ENCODE measurements at regions not wholly inside any gene's neighbourhood (a gene's known extent, or its start where the extent isn't known, plus 50 kb on each side); places are given as distances from the start of the nearest gene placed in this dataset.
"Not testable (repeated sequence)": the region's sequence is repeated elsewhere in the genome, so short reads cannot be mapped to it uniquely, and the experiment has no call there.

DNA sequence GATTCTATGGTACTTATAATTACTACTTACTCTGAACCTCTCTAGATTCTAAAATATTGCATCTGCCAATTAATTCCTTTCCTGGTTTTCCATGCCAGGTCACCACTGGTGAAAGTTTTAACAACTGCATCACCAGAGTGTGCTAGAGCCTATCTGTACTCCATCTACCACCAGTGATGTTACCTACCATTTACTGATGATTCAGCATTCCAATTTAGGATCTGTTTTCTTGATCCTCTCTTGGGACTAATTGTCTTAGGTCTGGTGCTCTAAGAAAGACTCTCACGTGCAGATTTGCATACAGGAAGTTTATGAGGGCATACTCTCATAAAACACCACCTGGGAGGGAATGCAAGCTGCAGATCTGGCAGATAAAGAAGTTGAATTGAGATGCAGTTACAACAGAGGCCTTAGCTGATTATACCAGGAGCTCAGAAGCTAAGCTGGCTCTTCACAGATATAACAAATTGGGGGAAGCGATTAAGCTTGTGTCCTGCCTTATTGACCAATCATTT is 347.6 kb upstream of the VRK2 start:
- no peak for DNase-seq (ENCODE audit: low read depth in 3 of 3)

- DNase-seq (ENCODE audit: low read depth in 3 of 3) = no peak
These were observed 345.2 kb upstream of the VRK2 start for GRCh38 chr2:57701391-57701791.

GRCh38 chr2:57703407-57703806 is 343.2 kb upstream of the VRK2 start:
- no peak for DNase-seq (ENCODE audit: low read depth in 3 of 3)

GRCh38 chr2:57707794-57708193 is 338.8 kb upstream of the VRK2 start:
- DNase-seq (ENCODE audit: low read depth in 3 of 3) = not testable (repeated sequence)

DNA sequence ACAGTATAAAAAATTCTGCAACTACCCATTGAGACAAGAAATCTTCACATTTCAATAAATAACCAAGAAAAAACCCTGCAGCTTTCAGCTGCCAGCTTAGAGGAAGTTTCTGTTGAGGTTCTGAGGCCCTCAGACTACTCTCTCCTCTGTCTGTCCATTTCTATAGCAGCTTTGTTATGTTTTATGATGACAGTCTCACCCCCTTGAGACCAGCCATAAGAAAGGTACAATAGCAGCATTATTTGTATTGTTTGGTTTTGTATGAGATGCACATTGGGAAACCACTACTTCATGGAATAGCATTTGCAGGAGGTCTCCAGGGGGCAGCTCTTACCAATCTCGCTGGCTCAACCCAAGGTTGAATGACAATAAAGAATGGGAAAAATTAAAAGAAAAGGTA is 334.6 kb upstream of the VRK2 start:
- no peak for DNase-seq (ENCODE audit: low read depth in 3 of 3)

- peak in 1 of 3 experiments; percentile 0 for DNase-seq (ENCODE audit: low read depth in 3 of 3)
These were observed 325.6 kb upstream of the VRK2 start for GRCh38 chr2:57720728-57721627.

- DNase-seq (ENCODE audit: low read depth in 3 of 3) = no peak
These were observed 321.2 kb upstream of the VRK2 start for GRCh38 chr2:57725337-57725947.

GRCh38 chr2:57726294-57726693 is 320.3 kb upstream of the VRK2 start:
- no peak for DNase-seq (ENCODE audit: low read depth in 3 of 3)

GRCh38 chr2:57728691-57729090 is 317.9 kb upstream of the VRK2 start:
- no peak for DNase-seq (ENCODE audit: low read depth in 3 of 3)

GRCh38 chr2:57733956-57734355 is 312.6 kb upstream of the VRK2 start:
- DNase-seq (ENCODE audit: low read depth in 3 of 3) = no peak

DNA sequence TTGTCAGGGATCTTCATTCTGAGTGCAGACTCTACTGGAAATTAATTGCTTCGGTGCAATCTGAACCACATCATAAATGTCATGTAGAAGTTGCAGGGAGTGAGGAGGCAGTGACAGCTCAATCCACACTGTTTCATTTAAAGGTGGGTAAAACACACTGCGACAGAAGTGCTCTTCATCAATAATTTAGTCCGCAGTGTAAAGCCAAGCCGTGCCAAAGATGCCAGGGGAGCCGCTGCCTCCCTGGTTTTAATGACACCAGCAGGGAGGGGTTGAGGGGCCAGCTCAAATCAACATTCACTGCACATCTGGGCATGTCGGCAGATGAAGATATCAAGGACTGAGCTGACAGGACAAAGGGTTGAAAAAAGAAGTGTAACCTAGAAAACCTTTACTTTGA is 305.7 kb upstream of the VRK2 start:
- DNase-seq (ENCODE audit: low read depth in 3 of 3) = no peak

DNA sequence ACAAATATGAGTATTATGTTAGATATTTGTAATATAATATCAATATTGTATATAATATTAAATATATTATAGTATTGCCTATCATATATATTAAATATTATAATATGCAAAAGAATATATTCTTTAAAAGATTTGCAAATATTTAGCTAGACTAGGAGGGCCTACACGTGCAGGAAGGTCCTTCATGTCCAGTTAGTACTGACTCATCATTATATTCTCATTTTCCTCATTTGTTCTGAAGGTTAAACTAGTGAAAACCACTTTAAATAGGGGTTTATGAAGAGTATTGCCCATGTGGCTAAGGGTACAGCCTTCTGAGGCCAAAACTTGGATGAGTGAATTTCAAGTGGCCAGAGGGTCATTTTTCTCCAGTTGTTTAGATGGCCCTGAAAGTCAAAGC is 293.0 kb upstream of the VRK2 start:
- DNase-seq (ENCODE audit: low read depth in 3 of 3) = no peak

- no peak for DNase-seq (ENCODE audit: low read depth in 3 of 3)
These were observed 287.9 kb upstream of the VRK2 start for GRCh38 chr2:57758686-57759085.

DNA sequence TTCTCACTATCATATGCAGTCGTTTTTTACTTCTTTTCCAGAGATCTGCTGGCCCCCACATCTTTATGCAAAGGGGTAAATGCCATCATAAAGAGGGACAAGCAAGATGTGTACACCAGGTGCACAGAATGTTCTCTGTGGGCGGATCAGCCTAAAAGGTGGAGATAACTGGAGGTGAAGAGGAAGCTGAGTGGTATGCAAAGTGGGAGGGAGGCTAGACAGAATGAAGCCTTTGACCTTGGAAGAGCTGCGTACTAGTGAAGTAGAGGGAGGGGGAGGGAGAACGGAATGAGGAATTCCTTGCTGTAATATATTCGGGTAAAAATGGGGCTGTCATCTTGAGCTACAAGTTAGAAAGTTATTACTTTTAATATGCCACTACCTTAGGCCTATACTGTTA is 287.5 kb upstream of the VRK2 start:
- DNase-seq (ENCODE audit: low read depth in 3 of 3) = no peak

GRCh38 chr2:57759822-57760300 is 286.7 kb upstream of the VRK2 start:
- peak; percentile 47 to 64 (median 49) for DNase-seq (ENCODE audit: low read depth in 3 of 3)

GRCh38 chr2:57760381-57760801 is 286.2 kb upstream of the VRK2 start:
- no peak for DNase-seq (ENCODE audit: low read depth in 3 of 3)

DNA sequence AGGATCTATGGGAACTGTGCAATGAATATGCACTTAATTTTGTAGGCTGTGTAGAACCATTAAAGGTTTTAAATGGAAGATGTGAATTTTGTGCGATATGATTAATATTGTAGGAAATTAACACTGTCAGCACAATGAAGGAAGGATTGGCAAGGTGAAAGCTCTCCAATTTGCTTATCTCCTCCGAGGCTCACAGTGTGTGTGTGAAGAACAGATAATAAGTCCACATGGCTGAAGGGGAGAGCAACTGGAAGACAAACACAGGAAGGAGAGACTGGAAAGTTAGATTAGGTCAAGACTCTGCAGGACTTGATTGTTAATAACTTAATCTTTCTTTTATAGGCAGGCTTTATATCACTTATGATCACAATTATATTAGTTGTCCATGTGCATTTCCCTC is 269.7 kb upstream of the VRK2 start:
- DNase-seq (ENCODE audit: low read depth in 3 of 3) = no peak

GRCh38 chr2:57782587-57782986 is 264.0 kb upstream of the VRK2 start:
- DNase-seq (ENCODE audit: low read depth in 3 of 3) = no peak

- no peak for DNase-seq (ENCODE audit: low read depth in 3 of 3)
These were observed 253.3 kb upstream of the VRK2 start for GRCh38 chr2:57793310-57793709.

GRCh38 chr2:57796527-57796926 is 250.1 kb upstream of the VRK2 start:
- no peak for DNase-seq (ENCODE audit: low read depth in 3 of 3)

DNA sequence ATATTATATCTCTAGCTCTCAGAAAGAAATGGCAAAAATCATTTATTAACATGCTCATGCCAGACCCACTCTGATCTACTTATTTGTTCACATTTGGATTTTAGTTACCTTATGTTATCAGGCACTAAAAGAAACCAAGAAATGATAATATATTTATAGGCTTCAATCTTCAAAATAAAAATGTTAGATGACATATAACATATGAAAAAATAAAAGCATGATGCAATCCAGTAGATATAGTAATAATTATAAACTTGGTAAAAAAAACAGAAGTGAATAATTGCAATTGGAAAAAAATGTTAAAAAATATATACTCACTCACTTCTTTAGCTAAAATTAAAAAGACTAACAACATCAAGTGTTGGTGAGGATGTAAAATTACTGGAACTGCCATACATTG is 248.3 kb upstream of the VRK2 start:
- DNase-seq (ENCODE audit: low read depth in 3 of 3) = no peak

GRCh38 chr2:57802243-57802642 is 244.4 kb upstream of the VRK2 start:
- no peak for DNase-seq (ENCODE audit: low read depth in 3 of 3)

GRCh38 chr2:57804971-57805370 is 241.6 kb upstream of the VRK2 start:
- no peak for DNase-seq (ENCODE audit: low read depth in 3 of 3)

All from stimulated activated CD4-positive, alpha-beta T cell treated with anti-CD3 and anti-CD28 coated beads, TNF-alpha, amount 100 ng/mL, for 4 hours (primary cell).